Osteoblast (primary cell): ENCODE measurements at regions not wholly inside any gene's neighbourhood (a gene's known extent, or its start where the extent isn't known, plus 50 kb on each side); places are given as distances from the start of the nearest gene placed in this dataset.

Source experiments
- DNase-seq: peaks from one replicate; pipeline ENCODE4 v3.0.0; 2011; ENCODE audit warnings: low spot score, mixed read lengths; ENCODE audit not compliant: insufficient read length; ENCODE audit errors: missing footprints
- H2AFZ ChIP-seq: 2 replicates; pipeline ENCODE4 v1.6.0; 2011; ENCODE audit warnings: mild to moderate bottlenecking, low read length
- H3K27ac ChIP-seq: 2 replicates; pipeline ENCODE4 v1.5.1; 2011; ENCODE audit warnings: mild to moderate bottlenecking, low read depth, low read length, moderate library complexity
- H3K27me3 ChIP-seq: 2 replicates; pipeline ENCODE4 v1.6.0; 2012; ENCODE audit warnings: mild to moderate bottlenecking, control low read depth, inconsistent platforms, low read length, moderate library complexity; ENCODE audit not compliant: insufficient read depth
- H3K36me3 ChIP-seq: 2 replicates; pipeline ENCODE4 v1.5.1; 2011; ENCODE audit warnings: mild to moderate bottlenecking, low read length, control low read depth, moderate library complexity; ENCODE audit not compliant: insufficient read depth
- H3K4me1 ChIP-seq: 2 replicates; pipeline ENCODE4 v1.5.1; 2011; ENCODE audit warnings: mild to moderate bottlenecking, low read length, control low read depth, moderate library complexity; ENCODE audit not compliant: insufficient read depth
- H3K4me2 ChIP-seq: 2 replicates; pipeline ENCODE4 v1.6.0; 2011; ENCODE audit warnings: mild to moderate bottlenecking, low read length; ENCODE audit not compliant: insufficient read depth
- H3K4me3 ChIP-seq: fragments of 200-600 bp; sonication (generic); 3 replicates; pipeline ENCODE4 v1.5.1; 2012; ENCODE audit warnings: mild to moderate bottlenecking, low read length, inconsistent platforms; ENCODE audit not compliant: insufficient read depth
- H3K79me2 ChIP-seq: 2 replicates; pipeline ENCODE4 v1.6.0; 2012; ENCODE audit warnings: mild to moderate bottlenecking, low read length, control low read depth, inconsistent platforms; ENCODE audit not compliant: insufficient read depth
- H3K9me3 ChIP-seq: 2 replicates; pipeline ENCODE4 v1.5.1; 2011; ENCODE audit warnings: low read depth, low read length, control low read depth
- H4K20me1 ChIP-seq: 2 replicates; pipeline ENCODE4 v1.6.0; 2012; ENCODE audit warnings: mild to moderate bottlenecking, low read length, control low read depth; ENCODE audit not compliant: insufficient read depth
- CTCF ChIP-seq: IDR thresholded peaks from 2 replicates; pipeline ENCODE4 v1.5.1; 2011; ENCODE audit warnings: mild to moderate bottlenecking, low read depth, low read length, moderate library complexity; ENCODE audit errors: extremely low read depth

DNA sequence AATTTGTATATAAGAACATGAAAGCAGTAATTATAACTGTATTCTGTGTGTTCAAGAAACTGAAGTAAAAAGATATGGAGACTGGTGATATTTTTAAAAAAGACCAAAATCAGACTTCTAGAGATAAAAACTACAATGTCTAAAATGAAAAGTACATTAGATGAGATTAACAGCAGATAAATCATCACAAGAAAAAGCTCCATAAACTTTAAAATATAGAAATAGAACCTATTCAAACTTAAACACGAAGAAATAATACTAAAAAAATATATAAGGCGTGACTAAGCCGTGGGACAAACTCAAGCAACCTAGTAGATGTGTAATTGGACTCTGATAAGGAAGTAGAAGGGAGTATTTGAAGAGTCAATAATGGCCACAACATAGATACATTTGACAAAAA is 189.1 kb upstream of the ZMIZ1 start:
- no peaks in the 10 kb centered on the region for H3K4me1 ChIP-seq
- DNase-seq, result no peak
- H4K20me1 ChIP-seq, result no peaks in the 10 kb centered on the region
- H3K27ac ChIP-seq, result no peak overlapping the region
- H3K4me2 ChIP-seq, result no peak overlapping the region
- H3K36me3 ChIP-seq, result no peaks in the 10 kb centered on the region
- no peak overlapping the region for H3K4me3 ChIP-seq
- no peak overlapping the region for H2AFZ ChIP-seq
- H3K9me3 ChIP-seq, result no peaks in the 10 kb centered on the region
- no peak for TF ChIP-seq CTCF
- H3K79me2 ChIP-seq, result no peaks in the 10 kb centered on the region
- peaks cover 19% of the 10 kb centered on the region for H3K27me3 ChIP-seq

DNA sequence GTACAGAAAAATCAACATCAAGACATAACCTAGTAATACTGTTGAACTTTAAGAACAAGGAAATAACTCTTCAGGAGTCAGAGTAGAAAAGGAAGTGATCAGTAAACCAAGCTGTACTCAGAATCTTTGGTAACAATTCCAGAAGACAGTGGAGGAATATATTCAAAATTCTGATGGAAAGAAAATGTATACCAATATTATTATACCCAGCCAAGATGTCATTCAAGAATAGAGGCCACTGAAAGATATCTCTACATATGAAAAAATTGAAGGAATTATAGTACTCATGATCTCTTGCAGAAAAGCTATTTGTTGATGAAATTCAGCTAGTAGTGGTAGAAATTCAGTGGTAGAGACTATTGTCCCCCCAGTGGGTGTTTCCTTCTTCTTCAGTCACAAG is 182.6 kb upstream of the ZMIZ1 start:
- no peak overlapping the region for H2AFZ ChIP-seq
- no peak for TF ChIP-seq CTCF
- peaks cover 18% of the 10 kb centered on the region for H3K27me3 ChIP-seq
- H3K36me3 ChIP-seq, result no peaks in the 10 kb centered on the region
- H3K4me1 ChIP-seq, result no peaks in the 10 kb centered on the region
- H4K20me1 ChIP-seq, result no peaks in the 10 kb centered on the region
- no peak for DNase-seq
- no peaks in the 10 kb centered on the region for H3K79me2 ChIP-seq
- no peak overlapping the region for H3K4me2 ChIP-seq
- no peak overlapping the region for H3K4me3 ChIP-seq
- no peak overlapping the region for H3K27ac ChIP-seq
- H3K9me3 ChIP-seq, result no peaks in the 10 kb centered on the region

DNA sequence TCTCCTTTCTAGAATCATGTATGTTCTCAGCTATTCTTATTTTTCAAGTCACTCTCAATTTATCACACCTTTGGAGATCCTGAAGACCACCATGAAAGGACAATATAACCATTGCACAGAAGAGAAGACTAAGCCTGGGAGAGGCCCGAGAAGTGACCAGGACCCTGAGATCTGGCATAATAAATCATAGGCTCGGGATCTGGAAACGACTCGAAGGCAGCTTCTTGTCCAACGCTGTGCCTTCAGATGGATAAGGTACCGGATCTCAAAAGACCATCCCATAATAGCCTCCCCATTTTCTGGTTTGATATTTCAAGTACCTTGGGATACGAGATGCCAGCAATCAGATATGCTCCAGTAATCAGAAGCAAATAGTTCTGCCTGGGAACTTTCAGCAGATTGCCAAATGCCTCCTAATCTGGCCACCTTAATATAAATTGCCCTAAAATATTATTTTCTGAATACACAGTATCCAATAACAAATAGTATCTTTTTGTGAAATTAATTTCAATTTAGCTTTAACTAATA is 179.2 kb upstream of the ZMIZ1 start:
- Histone ChIP-seq H3K4me3 (no peak overlapping the region), H3K27ac (no peak overlapping the region), H3K79me2 (no peaks in the 10 kb centered on the region), H3K27me3 (peaks cover 28% of the 10 kb centered on the region), H3K4me2 (no peak overlapping the region), H4K20me1 (no peaks in the 10 kb centered on the region), H3K9me3 (no peaks in the 10 kb centered on the region), H3K4me1 (no peaks in the 10 kb centered on the region), H2AFZ (no peak overlapping the region), H3K36me3 (no peaks in the 10 kb centered on the region)
- no peak for DNase-seq
- TF ChIP-seq CTCF, result no peak

DNA sequence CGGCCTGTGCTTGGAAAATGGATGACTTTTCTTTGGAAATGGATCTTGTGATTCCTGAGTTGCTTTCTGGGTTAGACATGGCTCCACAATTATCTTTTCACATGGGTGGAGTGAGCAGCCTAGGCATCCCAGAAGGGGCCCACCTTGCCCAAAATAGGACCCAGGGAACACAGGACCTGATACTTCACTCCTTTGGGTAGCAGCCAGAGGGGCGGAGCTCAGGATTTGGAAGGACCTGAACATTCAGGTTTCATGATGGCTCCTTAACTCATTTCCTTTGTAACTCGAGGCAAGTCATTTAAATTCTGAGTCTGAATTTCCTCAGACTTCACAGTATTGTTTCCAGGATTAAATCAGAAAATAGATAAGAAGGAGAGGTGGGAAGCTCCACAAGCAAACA is 178.3 kb upstream of the ZMIZ1 start:
- H3K9me3 ChIP-seq, result no peaks in the 10 kb centered on the region
- no peaks in the 10 kb centered on the region for H3K4me1 ChIP-seq
- DNase-seq, result no peak
- no peak overlapping the region for H2AFZ ChIP-seq
- no peak overlapping the region for H3K27ac ChIP-seq
- H3K79me2 ChIP-seq, result no peaks in the 10 kb centered on the region
- H3K36me3 ChIP-seq, result no peaks in the 10 kb centered on the region
- peaks cover 35% of the 10 kb centered on the region for H3K27me3 ChIP-seq
- no peak for TF ChIP-seq CTCF
- H4K20me1 ChIP-seq, result no peaks in the 10 kb centered on the region
- H3K4me2 ChIP-seq, result no peak overlapping the region
- no peak overlapping the region for H3K4me3 ChIP-seq
